Uterus (tissue), 3 donors: ENCODE measurements at regions not wholly inside any gene's neighbourhood (a gene's known extent, or its start where the extent isn't known, plus 50 kb on each side); places are given as distances from the start of the nearest gene placed in this dataset.
A peak's percentile ranks its signal among the peaks of the same experiment; 100 is the strongest.

Experiments used
- DNase-seq, 2 donors: peaks; one replicate each; pipeline ENCODE4 v3.0.0-alpha.2; 2019 to 2020
- H3K27ac ChIP-seq, 2 donors: fragments of 200-600 bp; sonication (generic); 1 replicate in 1 of 2; 2 replicates in 1 of 2; pipeline ENCODE4 v1.5.1; 2016 to 2018
- H3K27me3 ChIP-seq, 2 donors: fragments of 200-600 bp; sonication (generic); one replicate each; pipeline ENCODE4 v1.5.1; 2018 to 2019; ENCODE audit warnings: control low read depth in 1 of 2
- H3K36me3 ChIP-seq, 2 donors: fragments of 200-600 bp; sonication (generic); one replicate each; pipeline ENCODE4 v1.5.1; 2019; ENCODE audit warnings: control low read depth in 1 of 2
- H3K4me1 ChIP-seq, 2 donors: fragments of 200-600 bp; sonication (generic); one replicate each; pipeline ENCODE4 v1.5.1; 2018 to 2019; ENCODE audit warnings: control low read depth in 1 of 2
- H3K4me3 ChIP-seq, 2 donors: fragments of 200-600 bp; sonication (generic); 1 replicate in 1 of 2; 2 replicates in 1 of 2; pipeline ENCODE4 v1.5.1; 2018 to 2019; ENCODE audit warnings: mild to moderate bottlenecking in 1 of 2
- H3K9me3 ChIP-seq, 2 donors: fragments of 200-600 bp; sonication (generic); one replicate each; pipeline ENCODE4 v1.5.1; 2019; ENCODE audit warnings: control low read depth in 1 of 2
- CTCF ChIP-seq, 4 experiments: fragments of 200-600 bp in 2 of 4; fragments of 450-650 bp in 2 of 4; sonication (generic) in 2 of 4; IDR thresholded peaks; one replicate each; pipeline ENCODE4 v1.5.1; 2016 to 2019; ENCODE audit warnings: antibody characterized with exemption in 4 of 4, mild to moderate bottlenecking in 2 of 4, moderate library complexity in 1 of 4
- POLR2A ChIP-seq, 2 donors: fragments of 450-650 bp; IDR thresholded peaks; one replicate each; pipeline ENCODE4 v1.6.1; 2016; ENCODE audit warnings: antibody characterized with exemption in 2 of 2, mild to moderate bottlenecking in 1 of 2, moderate library complexity in 1 of 2
- intact Hi-C: fragments of 100-400 bp; cut with DNase I; formaldehyde crosslinking; loops from one replicate; pipeline ENCODE4 v1.15.1; 2023; ENCODE audit warnings: low total_unique reads
- donor health status: DM: yes; HTN: yes; CAD: no.

- no peaks in the 10 kb centered on the region for H3K27me3 ChIP-seq
- no peak for TF ChIP-seq POLR2A (IDR thresholded peaks at IDR 0.05)
- no peak for TF ChIP-seq CTCF (IDR thresholded peaks at IDR 0.05)
- H3K27ac ChIP-seq = no peak overlapping the region
- DNase-seq = no peak
- H3K4me1 ChIP-seq = peaks cover 0 to 5% of the 10 kb centered on the region in 2 donors
- intact Hi-C loops = no loop called here
- H3K9me3 ChIP-seq = no peaks in the 10 kb centered on the region
- no peak overlapping the region for H3K4me3 ChIP-seq
- H3K36me3 ChIP-seq = no peaks in the 10 kb centered on the region
Measured at GRCh38 chr19:31512181-31512970, 163.1 kb upstream of the TSHZ3 start.

- TF ChIP-seq CTCF (IDR thresholded peaks at IDR 0.05) = no peak
- TF ChIP-seq POLR2A (IDR thresholded peaks at IDR 0.05) = no peak
Measured at GRCh38 chr19:31513841-31514240, 164.6 kb upstream of the TSHZ3 start.

GRCh38 chr19:31515931-31516330, 166.7 kb upstream of the TSHZ3 start:
- no peak overlapping the region for H3K27ac ChIP-seq
- TF ChIP-seq POLR2A (IDR thresholded peaks at IDR 0.05) (no peak), CTCF (IDR thresholded peaks at IDR 0.05) (no peak)
- H3K4me3 ChIP-seq = no peak overlapping the region
- H3K27me3 ChIP-seq = no peaks in the 10 kb centered on the region
- peaks cover 0 to 5% of the 10 kb centered on the region in 2 donors for H3K4me1 ChIP-seq
- no peaks in the 10 kb centered on the region for H3K36me3 ChIP-seq
- no peaks in the 10 kb centered on the region for H3K9me3 ChIP-seq
- DNase-seq = peak in 1 of 2 donors; percentile 22
- intact Hi-C loops = no loop called here

More at GRCh38 chr19:31513841-31514240, 164.6 kb upstream of the TSHZ3 start:
- H3K36me3 ChIP-seq = no peaks in the 10 kb centered on the region
- no peak for DNase-seq
- intact Hi-C loops = no loop called here
- H3K4me1 ChIP-seq = peaks cover 0 to 5% of the 10 kb centered on the region in 2 donors
- H3K27ac ChIP-seq = no peak overlapping the region
- H3K27me3 ChIP-seq = no peaks in the 10 kb centered on the region
- H3K9me3 ChIP-seq = no peaks in the 10 kb centered on the region
- H3K4me3 ChIP-seq = no peak overlapping the region

- H3K9me3 ChIP-seq = no peaks in the 10 kb centered on the region
- intact Hi-C loops = no loop called here
- no peak overlapping the region for H3K4me3 ChIP-seq
- no peaks in the 10 kb centered on the region for H3K27me3 ChIP-seq
- peaks cover 0 to 5% of the 10 kb centered on the region in 2 donors for H3K4me1 ChIP-seq
- no peak for DNase-seq
- no peak overlapping the region for H3K27ac ChIP-seq
- no peaks in the 10 kb centered on the region for H3K36me3 ChIP-seq
- TF ChIP-seq CTCF (IDR thresholded peaks at IDR 0.05) (no peak), POLR2A (IDR thresholded peaks at IDR 0.05) (no peak)
Measured at GRCh38 chr19:31516756-31517155, 167.5 kb upstream of the TSHZ3 start.
